ENCODE measurements at regions not wholly inside any gene's neighbourhood (a gene's known extent, or its start where the extent isn't known, plus 50 kb on each side); places are given as distances from the start of the nearest gene placed in this dataset.

- TF ChIP-seq TSHZ2 (CRISPR knock-in tag; IDR thresholded peaks at IDR 0.05) (no peak), ISL1 (CRISPR knock-in tag; IDR thresholded peaks at IDR 0.05) (no peak), GLIS3 (CRISPR knock-in tag; IDR thresholded peaks at IDR 0.05) (no peak), ZFP3 (CRISPR knock-in tag; IDR thresholded peaks at IDR 0.05) (no peak), ZFP30 (CRISPR knock-in tag; IDR thresholded peaks at IDR 0.05) (no peak), OSR1 (CRISPR knock-in tag; IDR thresholded peaks at IDR 0.05) (no peak), POU6F1 (CRISPR knock-in tag; IDR thresholded peaks at IDR 0.05; ENCODE audit: borderline replicate concordance, low read depth) (no peak)
These were observed 194.3 kb upstream of the CD180 start (continued) for GRCh38 chr5:67390935-67391334.

GRCh38 chr5:67383451-67383850 is 186.9 kb upstream of the CD180 start:
- no peak for TF ChIP-seq ZNF8 (CRISPR knock-in tag; IDR thresholded peaks at IDR 0.05)
- TF ChIP-seq ESRRG (CRISPR knock-in tag; IDR thresholded peaks at IDR 0.05) = no peak
- no peak for TF ChIP-seq CSRNP3 (CRISPR knock-in tag; IDR thresholded peaks at IDR 0.05)
- TF ChIP-seq TCF4 (CRISPR knock-in tag; IDR thresholded peaks at IDR 0.05; ENCODE audit: borderline replicate concordance) = no peak
- no peak for TF ChIP-seq ZFP3 (CRISPR knock-in tag; IDR thresholded peaks at IDR 0.05)
- no peak for ATAC-seq

- ATAC-seq = no peak; the same call in 2 of the 3 replicates
These were observed 184.8 kb upstream of the CD180 start for GRCh38 chr5:67381236-67381880.

GRCh38 chr5:67380431-67380830 is 183.8 kb upstream of the CD180 start:
- TF ChIP-seq GLIS3 (CRISPR knock-in tag; IDR thresholded peaks at IDR 0.05) (no peak), ZFP30 (CRISPR knock-in tag; IDR thresholded peaks at IDR 0.05) (no peak), TOX (CRISPR knock-in tag; IDR thresholded peaks at IDR 0.05; ENCODE audit: borderline replicate concordance) (no peak), CREB5 (CRISPR knock-in tag; IDR thresholded peaks at IDR 0.05; ENCODE audit: low read depth) (no peak), CSDC2 (CRISPR knock-in tag; IDR thresholded peaks at IDR 0.05) (no peak), ESRRG (CRISPR knock-in tag; IDR thresholded peaks at IDR 0.05) (no peak), OSR1 (CRISPR knock-in tag; IDR thresholded peaks at IDR 0.05) (no peak), ZNF565 (CRISPR knock-in tag; conservative IDR thresholded peaks at IDR 0.05; ENCODE audit: low read depth) (no peak), PATZ1 (CRISPR knock-in tag; IDR thresholded peaks at IDR 0.05; ENCODE audit: borderline replicate concordance) (no peak), TCF4 (CRISPR knock-in tag; IDR thresholded peaks at IDR 0.05; ENCODE audit: borderline replicate concordance) (no peak), CSRNP3 (CRISPR knock-in tag; IDR thresholded peaks at IDR 0.05) (no peak)
- no peak for ATAC-seq

More at GRCh38 chr5:67381236-67381880, 184.8 kb upstream of the CD180 start:
- TF ChIP-seq BACH2 (CRISPR knock-in tag; IDR thresholded peaks at IDR 0.05; ENCODE audit: borderline replicate concordance) (no peak), RARB (CRISPR knock-in tag; IDR thresholded peaks at IDR 0.05) (no peak), ZC3H10 (CRISPR knock-in tag; IDR thresholded peaks at IDR 0.05) (no peak), POU6F1 (CRISPR knock-in tag; IDR thresholded peaks at IDR 0.05; ENCODE audit: borderline replicate concordance, low read depth) (no peak), TCF4 (CRISPR knock-in tag; IDR thresholded peaks at IDR 0.05; ENCODE audit: borderline replicate concordance) (peak; percentile 85; the same call in 1 of the 2 replicates), GLIS3 (CRISPR knock-in tag; IDR thresholded peaks at IDR 0.05) (no peak), ISL1 (CRISPR knock-in tag; IDR thresholded peaks at IDR 0.05) (peak; percentile 59)

All from SK-N-SH treated with all-trans-retinoic acid at 6 μM for 48 hours (cell line).